OCI-LY1 (cell line): ENCODE measurements at regions not wholly inside any gene's neighbourhood (a gene's known extent, or its start where the extent isn't known, plus 50 kb on each side); places are given as distances from the start of the nearest gene placed in this dataset.

Experiments
- CTCF ChIP-seq: fragments of 200-600 bp; sonication (generic), shearing (Covaris generic); IDR thresholded peaks from 2 replicates; pipeline ENCODE4 v1.5.1; 2017; ENCODE audit warnings: mild to moderate bottlenecking, antibody characterized with exemption, low read length, moderate library complexity, mixed read lengths
- EZH2 ChIP-seq: fragments of 200-600 bp; sonication (generic), shearing (Covaris generic); IDR thresholded peaks from 2 replicates; pipeline ENCODE4 v1.8.0; 2017; ENCODE audit warnings: borderline replicate concordance, mixed run types, mild to moderate bottlenecking, antibody characterized with exemption, low read length, moderate library complexity, mixed read lengths

- TF ChIP-seq CTCF (no peak), EZH2 (no peak)
Measured at GRCh38 chr13:79987323-79987722, 353.6 kb downstream of the SPRY2 start.
